AG04450 (cell line): ENCODE measurements at regions not wholly inside any gene's neighbourhood (a gene's known extent, or its start where the extent isn't known, plus 50 kb on each side); places are given as distances from the start of the nearest gene placed in this dataset.

Experiments
- CTCF ChIA-PET: fragments of 300-600, 350-600 bp; formaldehyde crosslinking; extraction: SDS; loops from one replicate; lab custom pipeline; 2022; ENCODE audit warnings: antibody characterized with exemption, inconsistent platforms; lab: Charles Lee
- POLR2A ChIA-PET: fragments of 350-600 bp; formaldehyde crosslinking; extraction: SDS; loops from one replicate; lab custom pipeline; 2021; ENCODE audit warnings: antibody characterized with exemption, inconsistent platforms; lab: Yijun Ruan, JAX
- DNase-seq: peaks from one replicate; pipeline ENCODE4 v3.0.0-alpha.2; 2011; ENCODE audit warnings: low read depth, low spot score
- H3K27ac ChIP-seq: one replicate; pipeline ENCODE4 v1.5.1; 2012; ENCODE audit warnings: low read depth, low read length, control low read depth
- H3K27me3 ChIP-seq: one replicate; pipeline ENCODE4 v1.6.0; 2012; ENCODE audit warnings: low read length; ENCODE audit not compliant: control insufficient read depth, insufficient read depth
- H3K4me3 ChIP-seq: 2 replicates; pipeline ENCODE4 v1.5.1; 2011; ENCODE audit warnings: mild to moderate bottlenecking, low read depth, low read length, control low read depth
- H3K9me3 ChIP-seq: 2 replicates; pipeline ENCODE4 v1.5.1; 2012; ENCODE audit warnings: low read length; ENCODE audit not compliant: control insufficient read depth, insufficient read depth
- CTCF ChIP-seq: IDR thresholded peaks from 2 replicates; pipeline ENCODE4 v1.5.1; 2011; ENCODE audit warnings: low read depth, low read length, control low read depth, inconsistent platforms

- no peak for TF ChIP-seq CTCF
- ChIA-PET POLR2A (no interaction called here), CTCF (interaction anchor here (1.1 kb wide), 1 partner anchor 359 kb away, joined by 5 read pairs; no protein-coding TSS in a partner anchor)
- no peaks in the 10 kb centered on the region for H3K9me3 ChIP-seq
- no peak overlapping the region for H3K4me3 ChIP-seq
- no peak overlapping the region for H3K27ac ChIP-seq
- no peaks in the 10 kb centered on the region for H3K27me3 ChIP-seq
- DNase-seq: no peak
Observed at GRCh38 chr1:222096883-222097282, 355.0 kb upstream of the DUSP10 start.

DNA sequence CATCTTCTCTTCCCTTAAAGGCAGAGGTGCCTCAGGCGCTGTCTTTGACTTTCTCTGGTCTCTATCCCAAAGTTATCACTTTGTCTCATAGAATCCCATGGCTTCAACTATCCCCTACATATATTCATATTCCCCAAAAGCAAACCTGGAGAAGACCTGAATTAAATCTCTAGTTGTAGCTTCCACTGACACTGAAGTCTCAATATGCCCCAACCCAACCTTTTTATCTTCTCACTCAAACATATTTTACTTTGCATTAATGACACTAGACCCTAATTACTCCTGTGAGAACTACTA lies 354.5 kb upstream of the DUSP10 start:
- H3K27me3 ChIP-seq: no peaks in the 10 kb centered on the region
- no peak for TF ChIP-seq CTCF
- DNase-seq: no peak
- CTCF ChIA-PET: interaction anchor here (1.1 kb wide), 1 partner anchor 359 kb away, joined by 5 read pairs; no protein-coding TSS in a partner anchor
- H3K27ac ChIP-seq: no peak overlapping the region
- H3K4me3 ChIP-seq: no peak overlapping the region
- no peaks in the 10 kb centered on the region for H3K9me3 ChIP-seq
- POLR2A ChIA-PET: no interaction called here

- no peak overlapping the region for H3K27ac ChIP-seq
- ChIA-PET CTCF (interaction anchor here (0.7 to 1.4 kb wide), 7 partner anchors 9 to 506 kb away, joined by 3 to 5 read pairs (median 3); no protein-coding TSS in a partner anchor), POLR2A (no interaction called here)
- DNase-seq: no peak
- no peak overlapping the region for H3K4me3 ChIP-seq
- H3K27me3 ChIP-seq: no peaks in the 10 kb centered on the region
- H3K9me3 ChIP-seq: no peaks in the 10 kb centered on the region
- peak; percentile 65 for TF ChIP-seq CTCF
Observed at GRCh38 chr1:222095606-222096475, 354.0 kb upstream of the DUSP10 start.

DNA sequence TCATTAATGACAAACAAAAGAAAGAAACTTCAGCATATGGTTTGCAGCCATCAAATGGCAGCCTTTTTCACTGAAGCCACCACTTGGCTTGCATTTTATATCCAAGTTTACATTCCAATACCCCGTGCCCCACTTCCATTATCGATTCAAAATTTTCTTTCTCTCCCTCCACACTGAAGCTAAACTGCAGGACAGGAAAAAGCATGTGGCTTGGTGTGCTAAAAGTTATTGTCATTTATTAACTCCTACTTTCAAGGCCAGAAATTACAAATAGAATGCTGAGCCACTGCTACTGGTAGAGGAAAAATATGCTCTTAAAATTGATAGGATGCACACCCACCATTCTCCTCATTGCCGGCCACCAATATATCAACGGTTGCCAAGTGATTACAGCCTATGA lies 351.6 kb upstream of the DUSP10 start:
- H3K27ac ChIP-seq: no peak overlapping the region
- no peak for TF ChIP-seq CTCF
- POLR2A ChIA-PET: interaction anchor here (0.7 kb wide), 1 partner anchor 584 kb away, joined by 3 read pairs; no protein-coding TSS in a partner anchor
- no peaks in the 10 kb centered on the region for H3K9me3 ChIP-seq
- no peaks in the 10 kb centered on the region for H3K27me3 ChIP-seq
- no peak for DNase-seq
- CTCF ChIA-PET: no interaction called here
- no peak overlapping the region for H3K4me3 ChIP-seq

DNA sequence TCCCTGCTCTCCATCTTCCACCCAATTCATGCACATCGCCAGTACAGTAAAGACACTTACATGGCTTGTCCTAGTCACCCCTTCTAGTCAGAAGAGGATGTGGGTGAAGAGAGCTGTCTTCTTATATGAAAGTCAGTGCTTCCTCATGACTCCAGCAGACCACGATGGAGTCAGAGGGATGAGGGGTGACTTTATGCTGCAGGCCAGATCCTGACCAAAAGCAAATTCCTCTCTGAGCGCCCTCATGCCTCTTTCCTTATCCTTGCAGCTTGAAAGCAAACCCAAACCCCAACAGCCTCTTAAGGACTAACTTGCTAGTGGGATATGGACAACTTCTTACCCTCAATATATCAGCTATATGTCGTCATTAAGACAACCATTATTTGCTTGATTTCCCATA lies 348.2 kb upstream of the DUSP10 start:
- H3K27ac ChIP-seq: no peak overlapping the region
- 0 out of 2 replicates have a peak, but pooled peaks have one; percentile 3 for TF ChIP-seq CTCF
- no peak for DNase-seq
- H3K9me3 ChIP-seq: no peaks in the 10 kb centered on the region
- POLR2A ChIA-PET: no interaction called here
- H3K4me3 ChIP-seq: no peak overlapping the region
- H3K27me3 ChIP-seq: no peaks in the 10 kb centered on the region
- CTCF ChIA-PET: interaction anchor here (0.7 to 0.9 kb wide), 2 partner anchors 11 to 365 kb away, joined by 3 to 4 read pairs; no protein-coding TSS in a partner anchor
